Psoas muscle (tissue), 7 donors: ENCODE measurements at regions not wholly inside any gene's neighbourhood (a gene's known extent, or its start where the extent isn't known, plus 50 kb on each side); places are given as distances from the start of the nearest gene placed in this dataset.

Experiments
- ATAC-seq, 4 donors: fragments of 200-7000 bp; cut with Tn5 transposase; one replicate each; pipeline ENCODE4 v1.9.1; 2020; ENCODE audit warnings: moderate library complexity in 3 of 4, mild to moderate bottlenecking in 2 of 4
- DNase-seq, 2 donors: peaks; one replicate each; pipeline ENCODE4 v3.0.0-alpha.2; 2020
- H3K27ac ChIP-seq: fragments of 200-600 bp; one replicate; pipeline ENCODE4 v1.8.0; 2022
- H3K27me3 ChIP-seq, 3 donors: fragments of 200-600 bp in 1 of 3; one replicate each; pipeline versions ENCODE4 v1.6.1 to v1.8.0; 2013 to 2022; ENCODE audit warnings: low read length in 2 of 3, mild to moderate bottlenecking in 2 of 3, moderate library complexity in 1 of 3; ENCODE audit not compliant: insufficient read depth in 3 of 3
- H3K36me3 ChIP-seq, 2 donors: fragments of 200-600 bp in 1 of 2; one replicate each; pipeline versions ENCODE4 v1.6.1 to v1.8.0; 2013 to 2022; ENCODE audit warnings: low read depth in 1 of 2, mild to moderate bottlenecking in 1 of 2, moderate library complexity in 1 of 2; ENCODE audit not compliant: insufficient read depth in 1 of 2
- H3K4me1 ChIP-seq: fragments of 200-600 bp; one replicate; pipeline ENCODE4 v1.8.0; 2022
- H3K4me3 ChIP-seq: fragments of 200-600 bp; one replicate; pipeline ENCODE4 v1.8.0; 2022; ENCODE audit warnings: mild to moderate bottlenecking
- H3K9me3 ChIP-seq: fragments of 200-600 bp; one replicate; pipeline ENCODE4 v1.8.0; 2022
- CTCF ChIP-seq: fragments of 200-600 bp; IDR thresholded peaks from one replicate; pipeline ENCODE4 v1.8.0; 2022; ENCODE audit warnings: antibody characterized with exemption
- WGBS, 3 donors: extraction: QIAGEN DNeasy Blood & Tissue Kit; methylation state at CpG; one replicate each; pipeline versions ENCODE4 v1.1.6 to v1.1.7; 2013; 5-methylcytosine and 5-hydroxymethylcytosine counted together
- intact Hi-C, 2 donors: fragments of 100-400 bp; cut with DNase I; formaldehyde crosslinking; loops; one replicate each; pipeline versions ENCODE4 v1.11.0 to v1.14.2; 2022
- donor health status: healthy with polysubstance abuse.
- donor health status: DM: no; HTN: no; CAD: no; lungs with moderate emphysema.
- donor health status: Bipolar disorder and iron deficiency.
- donor health status: healthy.
- donor health status: DM: yes; HTN: yes; CAD: no.
- donor health status: DM: no; HTN: no; CAD: no.
- donor health status: DM: yes; HTN: yes; CAD: no.

GRCh38 chr21:36630485-36631206, 68.3 kb upstream of the SIM2 start:
- Histone ChIP-seq H3K36me3 (no peaks in the 10 kb centered on the region), H3K4me3 (no peak overlapping the region), H3K27ac (no peak overlapping the region), H3K4me1 (no peaks in the 10 kb centered on the region), H3K9me3 (peaks cover under 1% of the 10 kb centered on the region), H3K27me3 (peaks cover 0 to 8% (median 2%) of the 10 kb centered on the region in 3 donors)
- peak; percentile 71 for TF ChIP-seq CTCF
- 30% methylated on average over 19 of the region's 19 CpGs for WGBS, 3 donors
- ATAC-seq (peak in 3 of 4 donors; percentile 66 to 72 (median 70)), DNase-seq (peak in 1 of 2 donors; percentile 46)
- intact Hi-C loops, result loop anchor here (2.0 to 5.0 kb wide), 2 partner anchors 297 to 298 kb away; no protein-coding TSS in a partner anchor

GRCh38 chr21:36636016-36636415, 62.9 kb upstream of the SIM2 start:
- 26 to 78% (median 36%) methylated on average over 1 of the region's 1 CpG for WGBS, 3 donors
- no peak for DNase-seq
- no peak for ATAC-seq
- H3K36me3 ChIP-seq, result no peaks in the 10 kb centered on the region
- H3K4me1 ChIP-seq, result no peaks in the 10 kb centered on the region
- H3K27ac ChIP-seq, result no peak overlapping the region
- TF ChIP-seq CTCF, result no peak
- intact Hi-C loops, result no loop called here
- peaks cover 16% of the 10 kb centered on the region for H3K9me3 ChIP-seq
- H3K27me3 ChIP-seq, result peaks cover 0 to 8% (median 7%) of the 10 kb centered on the region in 3 donors
- no peak overlapping the region for H3K4me3 ChIP-seq

- no peak for DNase-seq
- Histone ChIP-seq H3K27me3 (peaks cover 0 to 9% (median 8%) of the 10 kb centered on the region in 3 donors), H3K4me3 (no peak overlapping the region), H3K9me3 (peaks cover 16% of the 10 kb centered on the region), H3K36me3 (no peaks in the 10 kb centered on the region), H3K4me1 (no peaks in the 10 kb centered on the region), H3K27ac (no peak overlapping the region)
- 83 to 96% (median 86%) methylated on average over 2 of the region's 2 CpGs for WGBS, 3 donors
- no peak for ATAC-seq
- TF ChIP-seq CTCF, result no peak
- intact Hi-C loops, result no loop called here
Observed at GRCh38 chr21:36636439-36636838, 62.5 kb upstream of the SIM2 start.

GRCh38 chr21:36639769-36640168, 59.1 kb upstream of the SIM2 start:
- H3K9me3 ChIP-seq, result peaks cover 16% of the 10 kb centered on the region
- H3K4me3 ChIP-seq, result no peak overlapping the region
- H3K27ac ChIP-seq, result no peak overlapping the region
- H3K4me1 ChIP-seq, result no peaks in the 10 kb centered on the region
- TF ChIP-seq CTCF, result no peak
- H3K36me3 ChIP-seq, result no peaks in the 10 kb centered on the region
- ATAC-seq (no peak), DNase-seq (no peak)
- WGBS, 3 donors, result 27 to 36% (median 29%) methylated on average over 6 of the region's 6 CpGs
- intact Hi-C loops, result no loop called here
- H3K27me3 ChIP-seq, result peaks cover 0 to 17% (median 11%) of the 10 kb centered on the region in 3 donors
